Cerebellar cortex (tissue), 1 donor: ENCODE measurements at regions not wholly inside any gene's neighbourhood (a gene's known extent, or its start where the extent isn't known, plus 50 kb on each side); places are given as distances from the start of the nearest gene placed in this dataset.
"Not testable (repeated sequence)": the region's sequence is repeated elsewhere in the genome, so short reads cannot be mapped to it uniquely, and the experiment has no call there.

ENCODE experiments used
- DNase-seq: peaks from one replicate; pipeline ENCODE4 v3.0.0-alpha.2; 2015; ENCODE audit warnings: low spot score

DNA sequence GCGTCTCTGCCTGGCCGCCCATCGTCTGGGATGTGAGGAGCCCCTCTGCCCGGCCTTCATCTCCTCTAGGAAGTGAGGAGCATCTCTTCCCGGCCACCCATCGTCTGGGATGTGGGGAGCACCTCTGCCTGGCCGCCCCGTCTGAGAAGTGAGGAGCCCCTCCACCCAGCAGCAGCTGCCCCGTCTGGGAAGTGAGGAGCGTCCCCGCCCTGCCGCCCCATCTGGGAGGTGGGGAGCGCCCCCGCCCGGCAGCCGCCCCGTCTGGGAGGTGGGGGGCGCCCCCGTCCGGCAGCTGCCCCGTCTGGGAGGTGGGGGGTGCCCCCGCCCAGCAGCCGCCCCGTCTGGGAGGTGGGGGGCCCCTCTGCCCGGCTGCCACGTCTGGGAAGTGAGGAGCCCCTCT is 153.7 kb upstream of the MYRIP start:
- DNase-seq: not testable (repeated sequence)

GRCh38 chr3:39657075-39657474 is 152.3 kb upstream of the MYRIP start:
- DNase-seq: no peak

DNA sequence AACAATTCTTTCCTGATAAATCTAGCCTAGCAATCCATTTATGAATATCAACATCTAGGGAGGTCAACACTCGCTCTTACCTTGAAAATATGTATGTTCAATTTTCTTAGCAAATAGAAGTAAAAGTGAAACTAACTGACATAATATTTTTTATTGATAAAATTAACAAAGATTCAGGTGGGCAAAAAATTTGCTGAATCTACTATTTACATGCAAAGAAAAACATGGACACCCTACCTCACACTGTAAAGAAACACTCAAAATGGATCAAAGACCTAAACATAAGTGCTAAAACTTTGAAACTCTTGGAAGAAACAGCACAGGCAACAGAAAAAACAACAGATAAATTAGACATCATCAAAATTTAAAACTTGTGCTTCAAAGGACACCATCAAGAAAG is 151.6 kb upstream of the MYRIP start:
- DNase-seq: no peak

DNA sequence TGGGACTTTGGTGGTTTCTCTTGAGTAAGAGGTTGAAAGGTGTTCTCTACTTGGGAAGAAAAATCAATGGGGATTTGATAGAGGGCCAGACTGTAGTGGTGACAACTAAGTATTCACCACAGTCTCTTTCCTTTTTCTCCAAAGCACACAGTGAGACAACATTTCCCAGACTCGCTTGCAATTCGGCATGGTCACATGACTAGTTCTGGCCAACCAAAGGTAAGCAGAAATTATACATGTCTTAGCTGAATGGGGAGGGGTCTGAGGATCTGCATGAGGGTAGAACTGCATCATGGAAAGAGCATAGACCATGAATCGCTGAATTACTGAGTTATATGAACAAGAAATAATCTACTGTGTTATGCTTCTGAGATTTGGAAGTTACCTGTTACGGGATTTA is 144.5 kb upstream of the MYRIP start:
- DNase-seq: no peak

DNA sequence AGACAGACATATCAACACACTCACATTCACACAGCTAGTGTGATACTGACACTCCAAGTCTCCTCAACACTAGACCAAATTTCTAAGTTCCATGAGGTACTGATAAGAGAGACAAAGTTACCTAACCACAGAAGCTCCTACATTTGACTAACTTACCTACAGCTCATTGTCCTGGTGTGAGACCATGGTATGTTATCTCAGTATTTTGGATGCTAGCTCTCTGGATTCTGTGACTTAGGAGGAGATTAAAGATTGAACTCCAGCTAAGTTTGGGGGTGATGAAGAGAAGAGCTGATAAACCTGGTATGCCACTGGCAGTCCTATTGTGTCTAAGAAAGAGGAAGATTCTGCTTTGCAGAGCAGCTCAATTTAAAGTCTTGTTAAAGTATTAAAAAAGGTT is 144.0 kb upstream of the MYRIP start:
- no peak for DNase-seq

- peak; percentile 68 for DNase-seq
These were observed 141.0 kb upstream of the MYRIP start for GRCh38 chr3:39668420-39668819.

DNA sequence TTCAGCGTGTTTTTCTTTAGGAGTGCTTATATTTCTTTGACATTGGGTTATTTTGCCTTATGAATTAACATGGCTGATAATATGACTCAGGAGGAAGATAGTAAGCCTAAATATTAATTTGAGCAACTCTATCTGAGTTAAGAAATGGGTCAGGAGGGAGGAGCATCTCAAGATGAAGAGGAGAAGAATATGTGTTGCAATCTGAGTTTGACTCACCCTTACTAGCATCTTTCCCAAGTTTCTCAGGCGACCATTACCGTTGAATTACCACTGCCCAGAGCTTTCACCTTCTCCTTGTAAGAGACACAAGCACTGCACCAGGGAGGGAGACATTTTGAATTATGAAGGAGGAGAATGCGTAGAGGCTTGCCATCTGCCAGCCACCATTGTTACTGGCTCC is 138.3 kb upstream of the MYRIP start:
- no peak for DNase-seq

DNA sequence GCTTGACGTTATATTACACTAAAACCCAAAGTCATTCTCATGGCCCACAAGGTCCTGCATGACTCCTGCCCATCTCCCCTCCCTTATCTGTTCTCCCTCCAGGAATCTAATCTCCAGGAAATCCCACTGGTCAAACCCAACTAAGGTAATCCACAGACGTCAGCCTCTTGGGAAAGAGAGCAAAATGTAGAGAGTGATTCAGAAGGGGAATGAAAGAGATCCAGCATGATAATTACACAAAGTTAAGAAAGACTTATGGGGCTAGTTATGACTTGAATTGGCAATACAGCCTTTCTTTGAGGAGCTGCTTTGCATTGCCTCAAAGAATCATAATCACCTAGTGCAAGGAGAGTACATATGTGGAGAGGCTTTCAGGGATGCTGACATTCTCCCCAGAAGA is 137.8 kb upstream of the MYRIP start:
- DNase-seq: no peak

DNA sequence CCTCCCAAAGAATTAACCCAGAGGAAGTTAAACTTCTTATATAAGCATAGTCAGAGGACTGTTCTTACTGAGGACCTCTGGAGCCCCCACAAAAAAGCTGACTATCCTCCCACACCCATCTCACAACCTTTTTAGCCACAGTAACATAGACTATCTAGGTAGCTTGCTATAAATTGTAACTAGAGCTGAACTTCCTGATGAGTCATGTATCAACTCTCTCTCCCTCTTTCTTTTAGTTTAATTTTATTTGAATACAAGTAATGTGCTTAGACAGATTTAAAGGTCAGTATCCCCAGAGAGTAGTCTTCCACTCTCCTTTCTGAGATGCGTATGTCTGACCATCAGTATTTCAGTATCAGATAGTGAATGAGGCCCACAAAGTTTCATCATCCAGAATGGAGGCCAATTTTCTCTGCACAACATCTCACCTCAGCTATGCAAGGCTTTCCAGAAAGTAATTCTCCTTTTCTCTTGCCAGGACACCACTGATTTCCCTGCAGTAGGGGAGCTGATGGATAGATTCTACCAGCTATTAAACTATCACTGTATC is 104.0 kb upstream of the MYRIP start:
- DNase-seq: no peak

DNA sequence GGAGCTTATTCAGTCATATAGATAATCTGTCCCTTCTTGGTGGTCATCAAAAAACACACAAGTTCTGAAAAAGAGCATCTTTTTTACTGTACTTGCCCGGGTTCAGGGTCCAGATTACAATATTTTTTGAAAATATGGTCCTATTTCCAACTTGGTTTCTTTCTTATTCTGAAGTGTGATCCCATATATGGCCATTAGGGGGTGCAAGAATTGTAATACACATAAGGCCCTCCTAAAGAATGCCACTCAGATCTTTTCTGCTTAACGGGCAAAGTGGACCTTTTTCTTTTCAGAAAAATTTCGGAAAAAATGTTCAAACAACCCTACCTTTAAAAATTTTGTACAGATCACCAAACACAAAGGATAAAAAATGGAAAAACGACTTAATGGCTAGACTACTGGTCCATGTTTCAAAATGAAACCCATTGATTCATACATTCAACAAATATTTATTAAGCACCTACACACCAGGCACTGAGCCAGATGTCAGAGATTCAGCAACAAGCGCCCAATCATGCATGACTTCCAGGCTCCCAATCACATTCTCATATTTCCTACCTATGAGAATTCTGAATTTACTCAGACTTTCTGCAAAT is 102.0 kb upstream of the MYRIP start:
- DNase-seq: peak; percentile 62

- no peak for DNase-seq
These were observed 96.9 kb upstream of the MYRIP start for GRCh38 chr3:39712413-39713048.

GRCh38 chr3:39713341-39713740 is 96.1 kb upstream of the MYRIP start:
- not testable (repeated sequence) for DNase-seq

DNA sequence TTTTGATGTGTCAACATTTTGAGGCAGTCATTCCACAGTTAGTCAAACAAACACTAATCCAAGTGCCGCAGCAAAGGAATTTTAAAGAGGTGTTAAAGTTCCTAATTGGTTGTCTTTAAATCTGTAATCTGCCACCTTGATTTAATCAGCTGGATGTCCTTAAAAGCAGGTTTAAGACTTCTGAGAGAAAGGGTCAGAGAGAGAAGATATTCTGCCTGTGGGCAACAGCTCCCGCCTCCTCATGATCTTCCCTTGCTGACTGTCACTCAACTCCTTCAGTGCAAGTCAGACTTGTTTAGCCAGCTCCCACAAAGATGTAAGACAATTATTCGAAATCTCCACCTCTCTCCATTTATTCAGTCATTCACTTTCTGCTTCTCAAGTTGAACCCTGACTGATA is 92.6 kb upstream of the MYRIP start:
- DNase-seq: no peak

- no peak for DNase-seq
These were observed 90.5 kb upstream of the MYRIP start for GRCh38 chr3:39718674-39719595.

DNA sequence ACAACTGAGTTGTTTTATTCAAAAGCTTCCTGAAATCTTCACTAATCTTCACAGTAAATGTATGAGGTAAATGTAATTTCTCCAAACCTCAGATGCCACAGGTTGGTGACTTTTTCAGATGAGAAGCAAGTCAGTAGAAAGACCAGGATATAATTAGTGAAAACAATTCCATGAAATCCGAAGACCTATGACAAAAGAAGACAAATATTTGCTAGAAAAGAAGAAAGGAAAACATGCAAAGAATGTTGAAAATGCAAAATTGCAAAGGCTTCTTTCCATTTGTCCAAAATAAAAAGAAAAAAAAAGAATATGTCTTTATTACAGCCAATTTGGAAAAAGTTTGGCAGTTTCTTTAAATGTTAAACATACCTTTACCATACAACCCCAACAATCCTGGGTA is 88.3 kb upstream of the MYRIP start:
- no peak for DNase-seq

DNA sequence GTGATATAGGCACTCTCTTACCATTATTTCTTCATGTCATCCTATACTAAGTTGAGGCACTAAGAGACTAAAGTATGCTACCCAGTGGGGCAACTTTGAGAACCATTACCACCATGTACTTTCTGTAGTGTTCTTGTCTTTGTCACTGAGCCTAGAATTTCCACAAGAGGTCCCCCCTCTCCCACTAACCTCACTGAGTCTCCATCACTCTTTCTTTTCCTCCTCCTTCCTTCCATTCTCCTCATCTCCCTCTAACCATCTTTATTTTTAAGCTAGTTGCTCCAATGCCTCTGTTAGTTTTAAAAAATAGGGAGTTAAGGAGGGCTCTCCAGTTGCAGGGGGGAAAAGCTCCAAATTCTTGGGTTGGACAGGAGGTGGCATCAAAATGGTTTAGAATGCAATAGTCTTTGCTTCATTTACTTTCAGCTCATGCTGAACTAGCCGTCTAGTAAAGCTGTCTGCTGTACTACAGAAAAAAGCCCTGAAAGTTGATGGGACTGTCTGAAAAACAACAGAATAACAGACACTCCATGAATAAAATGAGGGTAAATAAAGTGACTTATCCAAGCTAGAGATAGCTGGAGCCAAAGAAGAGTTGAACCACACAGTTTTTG is 85.1 kb upstream of the MYRIP start:
- peak; percentile 51 for DNase-seq

DNA sequence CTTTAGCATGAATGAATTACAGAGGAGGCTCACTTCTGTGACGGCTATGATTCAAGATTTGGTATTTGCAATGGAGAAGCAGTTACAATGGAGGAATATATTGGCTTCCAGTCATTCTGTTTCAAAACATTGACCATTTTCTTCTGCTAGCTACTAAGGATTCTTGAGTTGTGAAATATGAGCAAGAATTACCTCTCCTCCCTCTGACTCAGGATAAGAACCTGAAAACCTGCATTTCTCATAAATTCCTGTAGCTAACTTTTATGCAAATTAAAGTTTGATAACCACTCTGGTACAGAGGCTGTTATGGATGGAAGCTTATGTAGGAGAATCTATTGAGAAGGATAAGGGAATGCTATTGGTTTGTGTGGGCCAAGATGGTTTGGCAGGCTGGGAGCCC is 84.1 kb upstream of the MYRIP start:
- no peak for DNase-seq

GRCh38 chr3:39727415-39727814 is 82.0 kb upstream of the MYRIP start:
- DNase-seq: no peak

DNA sequence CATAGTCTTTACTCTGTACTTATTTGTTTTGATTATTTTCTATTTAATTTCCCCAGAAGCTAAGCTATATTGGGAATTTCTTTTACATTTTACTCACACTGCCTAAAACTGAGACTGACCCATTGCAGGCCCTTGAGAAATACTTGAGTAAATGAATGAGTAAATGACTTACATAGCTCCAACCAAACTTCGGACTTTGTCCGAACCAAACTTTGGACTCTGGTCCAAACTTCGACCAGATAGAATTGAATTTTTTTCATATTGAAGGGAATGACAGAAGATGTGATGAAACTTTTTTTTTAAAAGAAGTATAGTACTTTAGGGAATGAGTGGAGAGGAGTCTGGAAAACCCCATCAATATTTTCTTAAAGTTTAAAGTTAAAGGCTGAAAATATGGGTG is 75.6 kb upstream of the MYRIP start:
- DNase-seq: no peak

DNA sequence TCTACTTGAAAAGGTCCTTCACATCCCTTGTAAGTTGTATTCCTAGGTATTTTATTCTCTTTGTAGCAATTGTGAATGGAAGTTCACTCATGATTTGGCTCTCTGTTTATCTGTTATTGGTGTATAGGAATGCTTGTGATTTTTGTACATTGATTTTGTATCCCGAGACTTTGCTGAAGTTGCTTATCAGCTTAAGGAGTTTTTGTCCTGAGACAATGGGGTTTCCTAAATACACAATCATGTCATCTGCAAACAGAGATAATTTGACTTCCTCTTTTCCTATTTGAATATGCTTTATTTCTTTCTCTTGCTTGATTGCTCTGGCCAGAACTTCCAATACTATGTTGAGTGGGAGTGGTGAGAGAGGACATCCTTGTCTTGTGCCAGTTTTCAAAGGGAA is 69.8 kb upstream of the MYRIP start:
- not testable (repeated sequence) for DNase-seq

DNA sequence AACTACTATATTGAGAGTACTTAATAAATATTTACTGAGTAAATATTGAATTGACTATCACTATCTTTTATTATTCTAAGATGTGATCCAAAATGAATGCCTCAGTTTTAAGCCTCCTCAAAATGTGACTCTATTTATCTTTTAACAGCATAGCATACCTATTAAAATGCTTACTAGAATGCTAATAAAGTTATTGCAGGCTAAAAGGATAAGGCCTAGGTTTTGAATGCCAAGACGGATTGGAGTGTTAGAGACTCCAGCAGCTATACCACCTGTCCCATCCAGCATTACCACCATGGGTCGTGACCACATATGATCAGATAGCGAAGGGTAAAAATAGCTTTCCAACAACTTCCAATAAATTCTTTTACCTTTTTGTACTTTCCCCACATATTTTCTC is 64.7 kb upstream of the MYRIP start:
- DNase-seq: peak; percentile 52

DNA sequence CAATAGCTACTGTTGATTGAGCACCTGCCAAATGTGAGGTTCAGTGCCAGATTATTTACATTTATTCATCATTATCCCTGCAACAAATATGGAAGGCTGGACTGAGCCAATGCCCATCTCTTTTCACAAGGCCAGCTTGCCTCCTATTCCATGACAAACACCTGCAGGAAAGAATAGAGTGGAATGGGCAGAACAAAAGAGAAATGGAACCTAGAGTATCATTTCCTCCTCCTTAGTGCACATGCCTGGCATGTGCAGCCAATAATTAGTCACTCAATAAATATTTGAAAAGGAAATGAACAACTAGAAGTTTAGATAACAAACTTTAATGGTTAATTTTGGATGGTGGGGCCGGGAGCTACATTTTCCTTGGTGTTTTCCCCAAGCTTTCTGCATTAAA is 61.4 kb upstream of the MYRIP start:
- DNase-seq: no peak
